GM23248 (cell line): ENCODE measurements at regions not wholly inside any gene's neighbourhood (a gene's known extent, or its start where the extent isn't known, plus 50 kb on each side); places are given as distances from the start of the nearest gene placed in this dataset.

Source experiments
- EZH2 ChIP-seq: fragments of 200-600 bp; sonication (generic); IDR thresholded peaks from 2 replicates; pipeline ENCODE4 v1.6.1; 2018; ENCODE audit warnings: antibody characterized with exemption, mild to moderate bottlenecking; ENCODE audit not compliant: insufficient read depth, poor library complexity, severe bottlenecking
- EZH2phosphoT487 ChIP-seq: fragments of 200-600 bp; sonication (generic); IDR thresholded peaks from 2 replicates; pipeline ENCODE4 v1.6.1; 2018; ENCODE audit warnings: antibody characterized with exemption, moderate library complexity, mild to moderate bottlenecking, low read depth; ENCODE audit not compliant: insufficient read depth

DNA sequence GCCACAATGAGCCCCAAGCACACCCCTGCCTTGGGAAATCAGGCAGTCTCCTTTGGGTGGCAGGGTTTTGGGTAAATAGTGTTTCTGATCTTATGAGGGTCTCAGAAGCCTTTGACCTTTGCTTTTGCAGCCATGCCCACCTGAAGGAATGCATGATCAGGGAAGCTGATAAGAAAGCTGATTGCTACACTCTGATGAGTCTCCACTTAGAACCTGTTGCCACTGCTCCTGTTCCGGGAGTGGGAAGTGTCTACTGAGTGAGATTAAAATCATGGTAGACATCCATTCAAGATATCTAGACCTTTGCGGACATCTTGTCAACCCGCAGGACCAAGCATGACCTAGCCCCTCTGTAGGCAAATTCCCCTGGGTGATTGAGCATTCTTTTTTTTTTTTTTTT is 282.6 kb downstream of the SKIDA1 start:
- TF ChIP-seq EZH2 (no peak), EZH2phosphoT487 (no peak)
